OCI-M2 (cell line): ENCODE measurements at regions not wholly inside any gene's neighbourhood (a gene's known extent, or its start where the extent isn't known, plus 50 kb on each side); places are given as distances from the start of the nearest gene placed in this dataset.
"Not testable (repeated sequence)": the region's sequence is repeated elsewhere in the genome, so short reads cannot be mapped to it uniquely, and the experiment has no call there.

Source experiments
- DNase-seq: peaks from one replicate; lab custom pipeline; 2025; ENCODE audit not compliant: unreplicated experiment; lab: John Stamatoyannopoulos, UW

GRCh38 chr5:120913396-120913795 is 449.3 kb downstream of the PRR16 start:
- DNase-seq, result no peak

GRCh38 chr5:120917214-120917758 is 453.2 kb downstream of the PRR16 start:
- DNase-seq, result no peak

- no peak for DNase-seq
Measured at GRCh38 chr5:120919017-120919416, 454.9 kb downstream of the PRR16 start.

- DNase-seq, result no peak
Measured at GRCh38 chr5:120923026-120923425, 458.9 kb downstream of the PRR16 start.

- DNase-seq, result no peak
Measured at GRCh38 chr5:120926471-120926870, 462.4 kb downstream of the PRR16 start.

GRCh38 chr5:120927950-120928530 is 463.9 kb downstream of the PRR16 start:
- DNase-seq, result no peak

GRCh38 chr5:120932480-120932879 is 468.4 kb downstream of the PRR16 start:
- DNase-seq, result no peak

- DNase-seq, result no peak
Measured at GRCh38 chr5:120934031-120934430, 469.9 kb downstream of the PRR16 start.

- no peak for DNase-seq
Measured at GRCh38 chr5:120936652-120937051, 472.6 kb downstream of the PRR16 start.

- DNase-seq, result no peak
Measured at GRCh38 chr5:120938604-120939003, 474.5 kb downstream of the PRR16 start.

- no peak for DNase-seq
Measured at GRCh38 chr5:120942596-120943350, 478.7 kb downstream of the PRR16 start.

GRCh38 chr5:120949596-120949995 is 485.5 kb downstream of the PRR16 start:
- not testable (repeated sequence) for DNase-seq

GRCh38 chr5:120953445-120953844 is 489.3 kb downstream of the PRR16 start:
- not testable (repeated sequence) for DNase-seq

GRCh38 chr5:120954255-120954654 is 490.2 kb downstream of the PRR16 start:
- DNase-seq, result no peak

GRCh38 chr5:120955795-120956194 is 491.7 kb downstream of the PRR16 start:
- DNase-seq, result no peak

- DNase-seq, result no peak
Measured at GRCh38 chr5:120958877-120959485, 494.9 kb downstream of the PRR16 start.

- no peak for DNase-seq
Measured at GRCh38 chr5:120960510-120960909, 496.4 kb downstream of the PRR16 start.

- no peak for DNase-seq
Measured at GRCh38 chr5:120967366-120967765, 503.3 kb downstream of the PRR16 start.

GRCh38 chr5:120974690-120975089 is 510.6 kb downstream of the PRR16 start:
- no peak for DNase-seq

GRCh38 chr5:120982351-120982750 is 518.3 kb downstream of the PRR16 start:
- DNase-seq, result no peak

GRCh38 chr5:120985526-120985925 is 521.4 kb downstream of the PRR16 start:
- no peak for DNase-seq

- no peak for DNase-seq
Measured at GRCh38 chr5:120988491-120988890, 524.4 kb downstream of the PRR16 start.
